IMR-90 (cell line): ENCODE measurements at regions not wholly inside any gene's neighbourhood (a gene's known extent, or its start where the extent isn't known, plus 50 kb on each side); places are given as distances from the start of the nearest gene placed in this dataset.

Experiments
- ATAC-seq: fragments of 200-7000 bp; cut with Tn5 transposase; 2 replicates; pipeline ENCODE4 v1.9.1; 2020; ENCODE audit warnings: low read depth, mild to moderate bottlenecking, moderate library complexity
- BruUV-seq: library from RNA; stranded (reverse); fragments of 400-500 nt; replicated peaks from 2 replicates; lab custom pipeline; 2021; lab: Mats Ljungman, UMichigan
- CTCF ChIA-PET: fragments of 300-600 bp; formaldehyde crosslinking; extraction: SDS; loops from one replicate; lab custom pipeline; 2021; ENCODE audit warnings: antibody characterized with exemption; lab: Yijun Ruan, JAX
- POLR2A ChIA-PET: fragments of 300-600 bp; sonication (Branson Sonifier 250); formaldehyde crosslinking; loops from one replicate; lab custom pipeline; 2022; ENCODE audit warnings: antibody characterized with exemption; ENCODE audit not compliant: unreplicated experiment; lab: Charles Lee
- DNase-seq: peaks from one replicate; pipeline ENCODE4 v3.0.0; 2013
- H2AFZ ChIP-seq: replicated peaks from 2 replicates; pipeline ENCODE3; 2013; ENCODE audit warnings: low read length, mild to moderate bottlenecking; ENCODE audit not compliant: poor library complexity
- H2AK5ac ChIP-seq: 2 replicates; pipeline ENCODE4 v1.6.1; 2013; ENCODE audit warnings: low read depth, low read length, inconsistent platforms
- H2AK9ac ChIP-seq: replicated peaks from 2 replicates; pipeline ENCODE3; 2013; ENCODE audit warnings: mild to moderate bottlenecking, low read depth, low read length, moderate library complexity; ENCODE audit not compliant: poor library complexity
- H2BK120ac ChIP-seq: 2 replicates; pipeline ENCODE4 v1.6.1; 2013; ENCODE audit warnings: low read depth, low read length, inconsistent platforms
- H2BK15ac ChIP-seq: 3 replicates; pipeline ENCODE4 v1.6.1; 2013; ENCODE audit warnings: low read depth, low read length, inconsistent platforms
- H2BK20ac ChIP-seq: 2 replicates; pipeline ENCODE4 v1.6.1; 2013; ENCODE audit warnings: low read depth, mild to moderate bottlenecking, inconsistent platforms, low read length, moderate library complexity
- H2BK5ac ChIP-seq: 2 replicates; pipeline ENCODE4 v1.6.1; 2013; ENCODE audit warnings: mild to moderate bottlenecking, low read depth, low read length, inconsistent platforms; ENCODE audit not compliant: poor library complexity, severe bottlenecking
- H3K14ac ChIP-seq: replicated peaks from 2 replicates; pipeline ENCODE4 v1.6.1; 2013; ENCODE audit warnings: low read depth, low read length, inconsistent platforms
- H3K18ac ChIP-seq: 2 replicates; pipeline ENCODE4 v1.6.1; 2013; ENCODE audit warnings: low read depth, low read length, control low read depth
- H3K23ac ChIP-seq: 2 replicates; pipeline ENCODE4 v1.6.1; 2013; ENCODE audit warnings: low read depth, low read length, inconsistent platforms
- H3K27ac ChIP-seq: 2 replicates; pipeline ENCODE4 v1.5.1; 2013; ENCODE audit warnings: mild to moderate bottlenecking, control low read depth, low read length; ENCODE audit not compliant: insufficient read depth
- H3K27me3 ChIP-seq: 2 replicates; pipeline ENCODE4 v1.6.1; 2013; ENCODE audit warnings: low read length; ENCODE audit not compliant: control insufficient read depth, insufficient read depth
- H3K36me3 ChIP-seq: 2 replicates; pipeline ENCODE4 v1.6.1; 2013; ENCODE audit warnings: low read length, mixed read lengths; ENCODE audit not compliant: control insufficient read depth, insufficient read depth
- H3K4ac ChIP-seq: 2 replicates; pipeline ENCODE4 v1.6.1; 2013; ENCODE audit warnings: low read depth, low read length, inconsistent platforms
- H3K4me1 ChIP-seq: 2 replicates; pipeline ENCODE4 v1.6.1; 2013; ENCODE audit warnings: low read length, mixed read lengths; ENCODE audit not compliant: control insufficient read depth, insufficient read depth
- H3K4me2 ChIP-seq: 2 replicates; pipeline ENCODE4 v1.6.1; 2013; ENCODE audit warnings: low read depth, mild to moderate bottlenecking, control low read depth, low read length, moderate library complexity
- H3K4me3 ChIP-seq: 2 replicates; pipeline ENCODE4 v1.5.1; 2013; ENCODE audit warnings: low read depth, mild to moderate bottlenecking, control low read depth, low read length, moderate library complexity; ENCODE audit not compliant: insufficient read depth
- H3K56ac ChIP-seq: 2 replicates; pipeline ENCODE4 v1.6.1; 2013; ENCODE audit warnings: low read length, inconsistent platforms; ENCODE audit not compliant: insufficient read depth; ENCODE audit errors: extremely low read depth
- H3K79me1 ChIP-seq, 2 experiments: 2 replicates each; pipeline ENCODE4 v1.6.1; 2013; ENCODE audit warnings: low read length in 2 of 2, inconsistent platforms in 1 of 2, low read depth in 1 of 2
- H3K9ac ChIP-seq: 2 replicates; pipeline ENCODE4 v1.6.1; 2013; ENCODE audit warnings: low read depth, low read length, control low read depth
- H3K9me1 ChIP-seq: 2 replicates; pipeline ENCODE4 v1.6.1; 2013; ENCODE audit warnings: low read length, inconsistent platforms; ENCODE audit not compliant: insufficient read depth
- H3K9me3 ChIP-seq: 2 replicates; pipeline ENCODE4 v1.6.1; 2013; ENCODE audit warnings: low read length; ENCODE audit not compliant: control insufficient read depth, insufficient read depth
- H4K20me1 ChIP-seq: 2 replicates; pipeline ENCODE4 v1.6.1; 2013; ENCODE audit warnings: low read length, inconsistent platforms; ENCODE audit not compliant: insufficient read depth
- H4K5ac ChIP-seq: 2 replicates; pipeline ENCODE4 v1.6.1; 2013; ENCODE audit warnings: mild to moderate bottlenecking, low read depth, low read length, control low read depth
- H4K8ac ChIP-seq, 2 experiments: 2 replicates each; pipeline ENCODE4 v1.6.1; 2013; ENCODE audit warnings: low read depth in 2 of 2, low read length in 2 of 2, control low read depth in 1 of 2, inconsistent platforms in 1 of 2
- H4K91ac ChIP-seq: 2 replicates; pipeline ENCODE4 v1.6.1; 2013; ENCODE audit warnings: low read depth, low read length, inconsistent platforms; ENCODE audit not compliant: insufficient read depth
- BHLHE40 ChIP-seq: fragments of 150-350 bp; IDR thresholded peaks from 2 replicates; pipeline ENCODE4 v1.6.1; 2016; ENCODE audit warnings: mild to moderate bottlenecking, low read depth, low read length
- CEBPB ChIP-seq: IDR thresholded peaks from 2 replicates; pipeline ENCODE4 v1.6.1; 2012; ENCODE audit warnings: low read depth, low read length, improper control_type of control experiment
- CHD1 ChIP-seq: IDR thresholded peaks from 2 replicates; pipeline ENCODE4 v1.6.1; 2012; ENCODE audit warnings: low read depth, low read length, improper control_type of control experiment
- FOS ChIP-seq: fragments of 150-350 bp; IDR thresholded peaks from 2 replicates; pipeline ENCODE4 v1.6.1; 2016; ENCODE audit warnings: low read depth, low read length
- MAFK ChIP-seq: IDR thresholded peaks from 2 replicates; pipeline ENCODE4 v1.6.1; 2012; ENCODE audit warnings: low read depth, low read length, improper control_type of control experiment
- MAZ ChIP-seq: IDR thresholded peaks from 2 replicates; pipeline ENCODE4 v1.6.1; 2012; ENCODE audit warnings: low read depth, mild to moderate bottlenecking, low read length, improper control_type of control experiment, moderate library complexity, borderline replicate concordance
- MXI1 ChIP-seq: IDR thresholded peaks from 2 replicates; pipeline ENCODE4 v1.6.1; 2012; ENCODE audit warnings: low read depth, mild to moderate bottlenecking, low read length, moderate library complexity, borderline replicate concordance
- NFE2L2 ChIP-seq: fragments of 150-350 bp; IDR thresholded peaks from 2 replicates; pipeline ENCODE4 v1.6.1; 2016; ENCODE audit warnings: low read depth, mild to moderate bottlenecking, low read length
- POLR2A ChIP-seq: IDR thresholded peaks from 2 replicates; pipeline ENCODE4 v1.6.1; 2012; ENCODE audit warnings: mild to moderate bottlenecking, low read depth, low read length
- RAD21 ChIP-seq: IDR thresholded peaks from 2 replicates; pipeline ENCODE4 v1.6.1; 2012; ENCODE audit warnings: low read length, improper control_type of control experiment
- RCOR1 ChIP-seq: IDR thresholded peaks from 2 replicates; pipeline ENCODE4 v1.6.1; 2012; ENCODE audit warnings: mild to moderate bottlenecking, low read length, improper control_type of control experiment; ENCODE audit not compliant: insufficient replicate concordance
- RFX5 ChIP-seq: IDR thresholded peaks from 2 replicates; pipeline ENCODE4 v1.8.0; 2012; ENCODE audit warnings: low read depth, mild to moderate bottlenecking, low read length, moderate library complexity
- SMC3 ChIP-seq: fragments of 150-350 bp; IDR thresholded peaks from 2 replicates; pipeline ENCODE4 v1.6.1; 2016; ENCODE audit warnings: low read depth, mild to moderate bottlenecking, antibody characterized with exemption, low read length, moderate library complexity
- dilution Hi-C: fragments of 300-500 bp; cut with HindIII; formaldehyde crosslinking; loops from one replicate; pipeline ENCODE4 v1.14.3; 2018; ENCODE audit warnings: low sequenced_read_pairs; ENCODE audit not compliant: unreplicated experiment
- in situ Hi-C: fragments of 300-500 bp; cut with MboI; formaldehyde crosslinking; loops from 3 replicates; pipeline ENCODE4 v1.14.3; 2019; ENCODE audit warnings: low sequenced_read_pairs, inconsistent platforms, mixed read lengths
- intact Hi-C: fragments of 100-400 bp; cut with micrococcal nuclease; formaldehyde crosslinking; loops from 2 replicates; pipeline ENCODE4 v1.10.0; 2022
- TF ChIP-seq, protein P1 (sequence below): fragments of 150-350 bp; IDR thresholded peaks from 2 replicates; pipeline ENCODE4 v1.6.1; 2017; ENCODE audit warnings: mild to moderate bottlenecking, antibody characterized with exemption, low read length, low read depth
- TF ChIP-seq, protein P2 (sequence below): conservative IDR thresholded peaks from 2 replicates; pipeline ENCODE4 v1.5.1; 2012; ENCODE audit warnings: mild to moderate bottlenecking, low read depth, low read length, improper control_type of control experiment
- TF ChIP-seq, protein P3 (sequence below): fragments of 150-350 bp; IDR thresholded peaks from 2 replicates; pipeline ENCODE4 v1.6.1; 2016; ENCODE audit warnings: low read depth, mild to moderate bottlenecking, low read length, moderate library complexity, borderline replicate concordance

DNA sequence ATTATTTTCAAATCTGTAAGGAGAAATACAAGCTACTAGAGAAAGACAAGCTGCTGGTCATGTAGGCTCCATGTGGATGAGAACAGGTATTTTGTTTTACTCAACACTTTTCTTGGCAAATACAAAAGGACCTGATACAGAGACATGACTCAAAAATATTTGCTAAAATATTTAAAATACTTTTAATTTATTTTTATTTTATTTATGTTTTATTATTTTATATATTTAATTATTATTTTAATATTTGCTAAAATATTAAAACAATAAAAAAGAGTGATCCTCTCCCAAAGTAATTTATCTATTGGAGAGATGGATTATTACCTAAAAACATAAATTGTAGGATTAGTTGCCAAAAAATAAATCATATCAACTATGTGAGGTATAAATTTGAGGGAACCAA, 808.9 kb upstream of the SEL1L start:
- Histone ChIP-seq H2AK5ac (no peak overlapping the region), H3K27me3 (no peaks in the 10 kb centered on the region), H3K18ac (no peak overlapping the region), H2BK5ac (no peak overlapping the region), H3K9ac (no peak overlapping the region), H3K56ac (no peak overlapping the region), H3K4me1 (no peaks in the 10 kb centered on the region), H2BK120ac (no peak overlapping the region), H4K20me1 (no peaks in the 10 kb centered on the region), H3K23ac (no peak overlapping the region), H3K36me3 (no peaks in the 10 kb centered on the region), H3K4me2 (no peak overlapping the region), H4K8ac (no peak overlapping the region), H3K9me1 (no peaks in the 10 kb centered on the region), H4K5ac (no peak overlapping the region), H2AK9ac (no peak overlapping the region), H2AFZ (no peak overlapping the region), H3K4ac (no peak overlapping the region), H3K4me3 (no peak overlapping the region), H3K27ac (no peak overlapping the region), H3K9me3 (peaks cover 12% of the 10 kb centered on the region), H2BK20ac (no peak overlapping the region), H3K79me1 (no peaks in the 10 kb centered on the region), H2BK15ac (no peak overlapping the region), H3K14ac (no peak overlapping the region), H4K91ac (no peak overlapping the region)
- dilution Hi-C loops, result no loop called here
- DNase-seq (no peak), ATAC-seq (no peak)
- intact Hi-C loops, result no loop called here
- POLR2A ChIA-PET, result no interaction called here
- in situ Hi-C loops, result no loop called here
- CTCF ChIA-PET, result interaction anchor here (0.6 kb wide), 1 partner anchor 131 kb away, joined by 3 read pairs; no protein-coding TSS in a partner anchor
- BruUV-seq, result no TSS peak
- TF ChIP-seq MAFK (no peak), NFE2L2 (no peak), MAZ (no peak), SMC3 (no peak), CHD1 (no peak), POLR2A (no peak), FOS (no peak), CEBPB (no peak), BHLHE40 (no peak), RCOR1 (no peak), RAD21 (no peak), RFX5 (no peak), MXI1 (no peak)
- TF ChIP-seq, protein P1, sequence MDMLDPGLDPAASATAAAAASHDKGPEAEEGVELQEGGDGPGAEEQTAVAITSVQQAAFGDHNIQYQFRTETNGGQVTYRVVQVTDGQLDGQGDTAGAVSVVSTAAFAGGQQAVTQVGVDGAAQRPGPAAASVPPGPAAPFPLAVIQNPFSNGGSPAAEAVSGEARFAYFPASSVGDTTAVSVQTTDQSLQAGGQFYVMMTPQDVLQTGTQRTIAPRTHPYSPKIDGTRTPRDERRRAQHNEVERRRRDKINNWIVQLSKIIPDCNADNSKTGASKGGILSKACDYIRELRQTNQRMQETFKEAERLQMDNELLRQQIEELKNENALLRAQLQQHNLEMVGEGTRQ, result no peak
- TF ChIP-seq, protein P2, sequence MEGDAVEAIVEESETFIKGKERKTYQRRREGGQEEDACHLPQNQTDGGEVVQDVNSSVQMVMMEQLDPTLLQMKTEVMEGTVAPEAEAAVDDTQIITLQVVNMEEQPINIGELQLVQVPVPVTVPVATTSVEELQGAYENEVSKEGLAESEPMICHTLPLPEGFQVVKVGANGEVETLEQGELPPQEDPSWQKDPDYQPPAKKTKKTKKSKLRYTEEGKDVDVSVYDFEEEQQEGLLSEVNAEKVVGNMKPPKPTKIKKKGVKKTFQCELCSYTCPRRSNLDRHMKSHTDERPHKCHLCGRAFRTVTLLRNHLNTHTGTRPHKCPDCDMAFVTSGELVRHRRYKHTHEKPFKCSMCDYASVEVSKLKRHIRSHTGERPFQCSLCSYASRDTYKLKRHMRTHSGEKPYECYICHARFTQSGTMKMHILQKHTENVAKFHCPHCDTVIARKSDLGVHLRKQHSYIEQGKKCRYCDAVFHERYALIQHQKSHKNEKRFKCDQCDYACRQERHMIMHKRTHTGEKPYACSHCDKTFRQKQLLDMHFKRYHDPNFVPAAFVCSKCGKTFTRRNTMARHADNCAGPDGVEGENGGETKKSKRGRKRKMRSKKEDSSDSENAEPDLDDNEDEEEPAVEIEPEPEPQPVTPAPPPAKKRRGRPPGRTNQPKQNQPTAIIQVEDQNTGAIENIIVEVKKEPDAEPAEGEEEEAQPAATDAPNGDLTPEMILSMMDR, result no peak
- TF ChIP-seq, protein P3, sequence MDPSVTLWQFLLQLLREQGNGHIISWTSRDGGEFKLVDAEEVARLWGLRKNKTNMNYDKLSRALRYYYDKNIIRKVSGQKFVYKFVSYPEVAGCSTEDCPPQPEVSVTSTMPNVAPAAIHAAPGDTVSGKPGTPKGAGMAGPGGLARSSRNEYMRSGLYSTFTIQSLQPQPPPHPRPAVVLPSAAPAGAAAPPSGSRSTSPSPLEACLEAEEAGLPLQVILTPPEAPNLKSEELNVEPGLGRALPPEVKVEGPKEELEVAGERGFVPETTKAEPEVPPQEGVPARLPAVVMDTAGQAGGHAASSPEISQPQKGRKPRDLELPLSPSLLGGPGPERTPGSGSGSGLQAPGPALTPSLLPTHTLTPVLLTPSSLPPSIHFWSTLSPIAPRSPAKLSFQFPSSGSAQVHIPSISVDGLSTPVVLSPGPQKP, result no peak
